G401 (cell line): ENCODE measurements at regions not wholly inside any gene's neighbourhood (a gene's known extent, or its start where the extent isn't known, plus 50 kb on each side); places are given as distances from the start of the nearest gene placed in this dataset.
"Not testable (repeated sequence)": the region's sequence is repeated elsewhere in the genome, so short reads cannot be mapped to it uniquely, and the experiment has no call there.

Source experiments
- DNase-seq: peaks from one replicate; pipeline ENCODE4 v3.0.0-alpha.2; 2015; ENCODE audit warnings: low spot score
- in situ Hi-C: cut with HindIII; loops from 2 replicates; pipeline ENCODE4 v1.10.0; 2016; ENCODE audit warnings: low sequenced_read_pairs, mixed read lengths

DNA sequence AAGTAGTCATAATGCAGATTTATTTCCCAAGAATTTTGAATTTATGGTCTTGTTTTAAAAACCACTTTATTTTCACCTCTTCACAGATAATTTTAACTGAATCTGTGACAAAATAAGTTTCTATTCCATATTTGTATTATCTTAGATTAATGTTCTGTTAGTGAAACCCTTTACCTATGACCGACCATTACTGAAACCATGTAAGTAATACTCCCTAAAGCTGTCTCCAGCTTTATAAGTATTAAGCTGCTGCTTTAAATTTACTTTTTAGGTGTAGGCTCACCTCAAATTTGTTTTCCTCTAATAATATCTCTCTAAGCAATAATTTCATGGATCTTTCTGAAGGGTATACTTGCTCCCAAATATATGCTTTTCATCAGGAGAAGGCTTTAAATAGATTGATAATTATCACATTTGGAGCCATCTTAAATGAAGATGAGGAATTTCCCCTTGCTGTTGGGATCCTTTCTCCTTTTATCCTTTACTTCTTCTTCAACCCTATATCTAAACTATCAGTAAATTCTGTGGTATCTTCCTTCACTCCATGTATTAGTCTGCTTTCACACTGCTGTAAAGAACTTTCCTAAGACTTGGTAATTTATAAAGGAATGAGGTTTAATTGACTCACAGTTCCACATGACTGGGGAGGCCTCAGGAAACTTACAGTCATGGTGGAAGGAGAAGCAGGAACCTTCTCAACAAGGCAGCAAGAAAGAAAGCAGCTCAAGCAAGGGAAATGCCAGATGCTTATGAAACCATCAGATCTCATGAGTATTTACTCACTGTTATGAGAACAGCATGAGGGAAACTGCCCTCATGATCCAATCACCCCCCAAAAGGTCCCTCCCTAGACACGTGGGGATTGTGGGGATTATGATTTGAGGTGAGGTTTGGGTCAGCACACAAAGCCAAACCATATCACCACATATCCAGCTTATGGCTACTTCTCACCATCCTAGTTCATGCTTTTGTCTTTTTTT, 92.3 kb upstream of the P2RY1 start:
- DNase-seq, result no peak
- in situ Hi-C loops, result no loop called here

DNA sequence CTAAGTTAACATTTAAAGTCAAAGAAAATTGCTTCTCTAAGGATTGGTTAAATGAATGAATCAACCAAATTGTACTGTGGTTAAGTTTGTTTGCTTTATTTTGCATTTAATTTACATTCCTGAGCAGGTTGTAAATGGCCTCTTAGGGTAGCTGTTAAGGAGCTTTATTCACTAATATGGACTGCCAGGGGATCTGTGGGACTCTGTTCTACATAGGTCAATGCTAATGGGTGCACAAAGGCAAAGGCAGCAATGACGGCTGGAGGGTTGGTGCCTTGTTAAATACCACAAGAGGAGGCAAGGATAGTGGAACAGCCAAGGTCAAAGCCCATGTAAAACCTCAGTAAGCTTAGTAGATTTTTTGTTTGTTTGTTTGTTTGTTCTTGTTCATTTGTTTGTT, 89.3 kb upstream of the P2RY1 start:
- no peak for DNase-seq
- in situ Hi-C loops, result no loop called here

DNA sequence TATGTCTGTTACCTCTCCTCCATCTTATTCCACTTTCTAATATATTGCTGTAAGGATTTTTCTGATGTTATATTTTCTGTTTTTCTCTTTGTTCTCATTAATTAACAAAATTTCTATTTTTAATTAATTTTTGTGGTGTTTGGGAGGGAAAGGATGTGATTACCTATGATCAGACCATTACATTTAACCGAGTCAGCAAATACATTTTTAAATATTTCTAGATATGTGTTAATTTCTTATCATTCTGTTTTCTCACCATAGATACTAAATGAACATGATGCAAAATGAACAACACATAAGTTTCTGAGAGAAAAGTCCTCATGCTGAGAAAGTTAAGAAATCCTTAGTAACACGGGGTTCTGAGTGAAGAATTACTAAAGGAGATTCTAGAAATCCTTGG, 80.6 kb upstream of the P2RY1 start:
- no peak for DNase-seq
- in situ Hi-C loops, result no loop called here

DNA sequence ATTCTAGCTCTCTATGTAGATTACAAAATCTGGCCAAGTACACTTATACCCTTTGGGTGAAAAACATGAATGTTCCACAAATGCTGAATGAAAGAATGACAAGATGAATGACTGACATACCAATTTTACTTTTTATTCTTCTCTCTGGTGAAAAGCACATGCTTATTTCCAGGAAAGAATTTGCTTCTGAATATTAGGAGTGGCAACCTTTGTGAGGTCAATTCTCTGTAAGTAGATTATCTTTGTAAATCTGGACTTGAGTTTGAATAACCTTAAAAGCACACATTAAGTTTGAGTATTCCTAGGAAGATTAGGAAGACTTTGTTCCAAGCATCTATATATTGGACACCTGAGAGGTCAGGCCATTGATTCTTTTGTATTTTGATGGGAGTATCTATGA, 78.1 kb upstream of the P2RY1 start:
- in situ Hi-C loops, result no loop called here
- DNase-seq, result no peak

DNA sequence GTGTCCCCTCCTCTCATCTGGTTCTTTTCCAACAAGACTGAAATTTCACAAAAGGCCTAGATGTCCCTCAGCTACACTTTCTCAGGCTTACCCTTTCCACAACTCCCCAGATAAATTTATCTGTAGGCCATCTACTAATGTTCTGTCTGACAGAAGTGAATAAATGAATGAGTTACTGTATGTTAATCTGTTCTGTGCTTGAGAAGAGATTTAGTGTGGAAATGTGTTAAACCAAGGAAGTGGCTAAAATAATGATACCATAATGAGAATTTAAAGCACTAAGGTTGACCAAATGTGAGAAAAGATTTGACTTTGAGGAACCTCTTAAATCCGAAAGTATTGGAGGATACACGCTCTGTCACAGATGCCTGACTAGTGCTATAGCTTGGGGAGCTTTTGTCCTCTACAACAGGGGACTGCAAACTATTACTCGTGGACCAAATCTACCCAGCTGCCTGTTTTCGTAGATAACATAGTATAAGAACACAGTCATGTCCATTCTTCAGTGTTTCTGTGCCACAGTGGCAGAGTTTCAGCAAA, 74.8 kb upstream of the P2RY1 start:
- in situ Hi-C loops, result no loop called here
- no peak for DNase-seq

DNA sequence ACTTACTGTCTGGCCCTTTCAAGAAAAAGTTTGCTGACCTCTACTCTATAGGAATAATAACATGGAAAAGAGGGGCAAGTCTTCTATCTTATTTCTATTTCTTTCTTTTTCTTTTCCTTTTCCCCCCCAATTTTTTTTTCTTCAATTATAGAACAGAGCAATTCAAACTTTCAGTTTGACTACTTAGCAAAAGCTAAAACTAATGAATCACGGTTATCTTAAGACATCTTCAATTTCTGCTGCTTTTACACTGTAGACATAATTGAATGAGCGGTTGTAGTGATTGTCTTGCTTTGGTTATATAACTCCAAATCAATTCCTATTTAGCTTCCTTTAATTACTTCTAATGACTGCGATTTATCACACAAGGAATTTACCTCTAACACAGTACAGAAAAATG, 74.3 kb upstream of the P2RY1 start:
- in situ Hi-C loops, result no loop called here
- no peak for DNase-seq

DNA sequence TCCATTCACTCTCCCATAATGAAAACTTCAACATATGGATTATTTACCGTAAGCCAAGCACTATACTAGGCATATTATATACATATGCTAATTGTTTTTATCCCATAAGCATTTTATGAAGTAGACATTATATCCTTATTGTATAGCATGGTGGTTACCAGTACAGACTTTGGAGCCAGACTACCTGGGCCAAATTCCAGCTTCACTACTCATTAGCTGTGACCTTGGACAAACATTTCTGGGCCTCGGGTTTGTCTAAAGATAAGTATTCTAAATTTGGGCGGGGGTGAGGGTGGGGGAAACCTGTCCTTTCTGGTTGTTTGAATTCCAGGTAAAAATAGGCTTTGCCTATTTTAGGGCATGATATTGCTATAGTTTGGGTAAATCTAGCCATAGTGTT, 66.5 kb upstream of the P2RY1 start:
- in situ Hi-C loops, result no loop called here
- DNase-seq, result no peak

DNA sequence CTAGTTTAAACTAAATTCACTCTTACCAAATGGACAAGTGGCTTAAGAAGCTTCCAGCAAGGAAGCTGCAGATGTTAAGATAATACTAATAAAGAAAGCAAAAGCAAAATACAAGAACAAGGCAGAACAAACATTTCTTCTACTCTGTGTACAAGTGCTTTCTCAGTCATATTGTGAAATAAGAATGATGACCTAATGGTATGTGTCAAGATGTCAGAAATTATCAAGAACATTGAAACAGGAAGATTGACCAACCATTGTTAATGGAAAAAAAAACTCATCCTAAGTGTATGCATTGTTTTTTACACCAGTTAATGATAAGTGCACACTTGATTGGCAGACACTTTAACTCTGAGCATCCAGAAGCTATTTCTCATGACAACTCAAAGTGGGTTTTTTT, 65.4 kb upstream of the P2RY1 start:
- in situ Hi-C loops, result no loop called here
- DNase-seq, result no peak

DNA sequence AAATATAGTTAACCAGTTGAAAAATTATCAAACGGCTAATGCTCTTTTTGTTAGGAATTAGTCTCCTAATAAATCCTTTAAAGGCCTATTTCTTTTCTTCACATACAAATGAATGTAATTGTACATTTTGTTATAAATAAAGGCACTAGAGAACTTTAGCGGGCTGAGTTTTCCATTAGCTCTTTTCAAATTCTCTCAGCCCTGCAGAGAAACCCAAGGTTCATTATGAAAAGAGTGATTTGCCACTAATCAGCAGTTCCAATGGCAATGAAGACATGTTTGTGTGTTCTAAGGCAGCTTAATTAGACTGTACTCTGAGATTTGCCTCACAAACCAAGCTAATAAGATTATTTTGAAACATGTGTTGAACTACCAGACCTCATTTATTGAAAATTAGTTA, 64.6 kb upstream of the P2RY1 start:
- in situ Hi-C loops, result no loop called here
- DNase-seq, result no peak

DNA sequence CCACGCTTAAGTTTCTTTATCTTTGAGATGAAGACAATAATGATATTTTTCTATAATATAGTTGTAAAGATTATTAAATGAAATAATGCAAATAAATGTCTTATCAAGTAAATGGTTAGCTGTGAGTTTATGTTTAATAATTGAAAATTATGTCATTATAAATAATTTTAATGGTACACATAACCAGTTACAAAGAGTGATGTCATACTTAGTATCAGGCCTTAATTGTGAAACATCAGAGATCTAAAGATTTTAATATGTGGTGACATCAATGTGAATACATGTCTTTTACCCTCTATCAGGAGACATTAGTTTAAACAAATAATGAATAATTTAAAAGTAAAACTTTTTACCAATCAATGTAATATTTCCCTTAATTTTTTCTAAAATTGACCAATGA, 63.8 kb upstream of the P2RY1 start:
- no peak for DNase-seq
- in situ Hi-C loops, result no loop called here

DNA sequence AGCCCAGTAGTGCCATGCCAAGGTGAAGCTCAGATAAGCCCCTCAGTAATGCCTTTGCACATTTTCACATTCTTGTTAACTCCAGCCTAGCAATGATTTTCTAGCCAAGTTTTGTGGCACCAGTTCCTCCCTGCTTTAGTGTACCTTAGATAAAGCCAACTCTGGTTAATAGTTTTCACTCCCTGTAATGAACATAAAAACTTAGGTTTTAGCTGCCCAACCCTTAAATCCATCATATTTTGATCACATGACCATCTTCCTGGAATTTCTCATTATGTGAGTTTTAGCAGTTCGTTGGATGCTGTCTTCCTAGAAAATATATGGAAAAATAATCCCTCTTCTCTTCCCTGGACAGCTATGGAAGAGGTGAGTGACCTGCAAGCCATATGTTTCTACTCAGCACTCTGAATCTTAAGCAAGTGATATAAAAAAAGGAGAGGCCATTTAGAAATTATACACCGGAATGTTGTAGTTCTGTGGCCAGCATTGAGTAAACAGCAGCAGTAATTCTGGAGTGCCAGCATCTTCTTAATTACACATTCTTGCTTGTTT, 62.2 kb upstream of the P2RY1 start:
- DNase-seq, result no peak

DNA sequence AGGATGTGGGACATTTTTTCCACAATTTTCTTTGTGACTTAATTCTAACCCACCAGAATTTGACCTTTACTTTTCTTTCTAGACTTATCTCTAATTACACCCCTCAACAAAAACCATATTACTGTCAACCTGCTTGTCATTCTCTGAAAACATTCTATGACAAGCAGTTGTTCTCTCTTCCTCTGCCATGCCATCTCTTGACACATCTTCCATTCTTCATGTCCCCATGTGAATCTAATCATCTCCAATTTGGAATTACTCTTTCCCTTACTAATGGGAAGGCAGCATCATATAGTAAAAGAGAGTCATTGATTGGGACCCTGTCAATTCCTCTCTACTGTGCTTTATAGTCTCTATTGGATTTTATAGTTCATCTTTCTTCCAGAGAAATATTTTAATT, 61.3 kb upstream of the P2RY1 start:
- in situ Hi-C loops, result no loop called here
- no peak for DNase-seq

More for the DNA sequence above, 62.2 kb upstream of the P2RY1 start:
- in situ Hi-C loops, result no loop called here

DNA sequence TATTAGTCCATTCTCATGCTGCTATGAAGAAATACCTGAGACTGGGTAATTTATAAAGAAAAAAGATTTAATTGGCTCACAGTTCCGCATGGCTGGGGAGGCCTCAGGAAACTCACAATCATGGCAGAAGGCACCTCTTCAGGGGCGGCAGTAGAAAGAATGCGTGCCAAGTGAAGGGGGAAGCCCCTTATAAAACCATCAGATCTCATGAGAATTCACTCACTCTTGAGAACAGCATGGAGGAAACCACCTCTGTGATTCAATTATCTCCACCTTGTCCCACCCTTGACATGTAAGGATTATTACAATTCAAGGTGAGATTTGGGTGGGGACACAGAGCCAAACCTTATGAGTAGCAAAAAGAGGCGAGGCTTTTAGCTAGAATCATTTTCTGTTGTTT, 60.7 kb upstream of the P2RY1 start:
- in situ Hi-C loops, DNase-seq: not testable (repeated sequence)

DNA sequence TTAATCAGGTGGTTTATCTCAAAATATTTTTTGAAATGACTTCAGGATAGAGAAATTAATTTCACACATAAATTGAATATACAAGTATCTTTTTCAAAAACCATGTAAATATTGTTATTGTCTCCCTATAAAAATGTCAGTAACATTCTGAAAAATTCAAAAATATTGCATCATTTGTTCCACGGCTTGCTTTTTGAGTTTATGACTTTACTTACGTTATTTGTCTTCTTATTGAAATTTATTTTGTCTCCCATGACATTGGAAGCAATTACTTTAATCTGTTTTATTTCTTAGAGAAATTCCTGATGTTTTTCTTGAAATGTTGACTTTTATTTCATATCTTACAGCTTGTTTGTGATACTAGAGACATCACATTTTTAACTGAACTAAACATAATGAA, 56.9 kb upstream of the P2RY1 start:
- in situ Hi-C loops, result no loop called here
- no peak for DNase-seq

DNA sequence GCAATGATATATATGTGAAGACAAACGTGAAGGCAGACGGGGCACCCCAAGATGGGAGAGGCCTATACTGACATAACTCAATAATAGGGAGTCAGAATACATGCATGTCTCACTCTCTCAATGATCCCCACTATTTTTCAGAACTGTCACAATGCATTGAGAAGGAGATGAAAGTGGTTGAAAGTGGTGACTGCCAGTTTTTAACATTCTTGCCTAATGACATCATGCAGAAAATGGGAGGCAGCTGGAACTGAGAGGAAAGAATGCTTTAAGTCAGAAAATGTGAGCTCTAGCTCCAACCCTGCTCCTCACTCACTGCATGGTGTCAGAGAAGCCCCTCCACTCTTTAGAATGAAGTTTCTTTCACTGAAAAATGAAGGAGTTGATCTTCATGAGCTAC, 55.3 kb upstream of the P2RY1 start:
- no peak for DNase-seq
- in situ Hi-C loops, result no loop called here

DNA sequence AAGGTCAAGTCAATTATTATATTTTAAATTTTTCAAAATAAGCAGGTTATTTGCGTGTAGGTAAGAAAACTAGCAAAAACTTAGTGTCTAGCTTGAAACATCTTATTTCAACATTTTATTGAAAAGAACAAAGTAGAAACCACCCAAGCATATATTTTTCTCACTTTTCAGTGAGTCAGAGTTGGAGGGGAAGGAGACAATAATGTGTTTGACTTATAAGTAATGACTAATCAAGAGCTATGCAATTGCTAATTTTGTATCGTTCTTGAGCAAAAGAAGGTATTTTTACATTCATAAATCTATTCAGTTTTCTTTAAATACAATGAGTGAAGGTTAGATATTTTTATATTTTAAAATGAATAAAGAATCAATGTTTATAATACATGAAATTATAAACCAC, 54.4 kb upstream of the P2RY1 start:
- in situ Hi-C loops, result no loop called here

DNA sequence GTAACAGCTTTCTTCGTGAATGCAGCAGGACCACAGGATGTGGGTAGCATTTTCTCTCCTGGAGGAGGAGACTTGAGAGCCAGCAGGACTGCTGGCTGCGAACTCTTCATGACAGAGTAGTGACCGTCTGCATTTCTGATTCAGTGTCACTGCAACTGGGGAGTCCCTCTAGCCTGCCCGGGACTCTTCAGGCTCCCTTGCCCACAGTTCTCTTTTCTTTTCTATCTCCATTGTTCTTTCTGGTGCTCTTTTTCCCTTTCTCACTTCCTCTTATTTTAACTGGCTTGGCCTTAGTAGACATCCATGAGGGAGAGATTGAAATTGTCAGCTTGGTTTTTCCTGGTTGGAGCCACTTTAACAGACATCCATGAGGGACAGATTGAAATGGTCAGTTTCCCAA, 49.9 kb upstream of the P2RY1 start:
- no peak for DNase-seq
- in situ Hi-C loops, result no loop called here

More for the DNA sequence above, 54.4 kb upstream of the P2RY1 start:
- no peak for DNase-seq
